NCI-H774 (cell line): ENCODE measurements at regions not wholly inside any gene's neighbourhood (a gene's known extent, or its start where the extent isn't known, plus 50 kb on each side); places are given as distances from the start of the nearest gene placed in this dataset.

Experiments
- DNase-seq: peaks from one replicate; lab custom pipeline; 2025; lab: John Stamatoyannopoulos, UW

DNA sequence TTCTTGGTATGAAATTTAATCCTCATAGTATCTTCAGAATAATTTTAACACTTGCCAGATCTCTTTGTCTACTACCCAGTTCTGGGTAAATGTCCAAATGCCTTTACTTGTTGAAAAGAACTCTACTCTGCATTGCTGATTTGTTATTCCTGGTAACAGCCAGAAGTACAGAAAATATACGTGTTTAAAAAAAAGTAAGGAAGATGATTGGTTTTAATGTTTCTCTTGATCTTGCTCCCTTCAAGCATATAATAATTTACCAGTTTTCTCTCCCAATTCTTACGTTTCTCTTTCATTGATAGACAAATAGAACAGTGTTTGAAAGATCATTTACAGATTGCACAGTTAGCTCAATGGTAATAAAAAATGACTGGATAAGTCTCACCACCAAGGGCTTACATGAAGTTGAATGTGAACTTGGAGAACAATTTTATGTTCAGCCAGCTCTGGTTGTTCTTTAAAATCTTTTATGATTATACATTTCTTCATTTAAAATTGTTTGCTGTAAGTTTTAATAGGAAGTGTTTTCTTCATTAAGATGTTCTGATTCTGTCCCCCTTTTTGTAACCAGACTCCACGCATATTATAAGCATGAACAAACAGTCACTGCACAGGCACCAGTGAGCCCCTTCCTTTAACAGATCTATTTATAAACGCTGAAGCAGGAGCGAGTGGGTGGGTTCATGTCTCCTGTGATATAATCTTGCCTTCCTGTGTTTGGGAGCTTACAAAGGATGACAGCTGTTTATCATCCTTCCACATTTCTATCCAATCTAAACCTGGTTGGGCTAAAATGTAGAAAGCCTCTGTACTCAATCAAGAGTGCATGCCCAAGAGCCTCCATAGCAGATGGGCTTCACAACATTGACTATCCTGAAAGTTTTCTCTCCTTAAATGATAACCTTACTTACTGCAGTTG is 299.5 kb downstream of the PRL start:
- no peak for DNase-seq

DNA sequence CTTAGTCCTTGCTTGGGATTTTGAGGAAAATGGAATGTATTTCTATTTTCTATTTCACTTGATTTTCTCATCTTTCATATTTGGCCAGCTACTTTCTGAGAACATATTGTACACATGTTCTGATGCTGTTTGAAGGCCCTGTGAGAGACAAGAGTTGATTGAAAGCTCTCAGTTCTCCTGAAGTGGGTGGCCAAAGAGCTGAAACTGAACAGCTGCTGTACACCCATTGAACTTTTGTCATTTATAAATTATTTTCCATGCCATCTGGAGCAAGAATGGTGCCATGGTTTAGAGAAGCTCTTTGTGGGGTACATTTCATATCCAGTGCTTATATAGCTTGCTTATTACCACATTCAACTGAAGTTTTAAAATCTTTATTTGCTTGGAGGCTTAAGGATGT is 298.3 kb downstream of the PRL start:
- DNase-seq, result no peak

DNA sequence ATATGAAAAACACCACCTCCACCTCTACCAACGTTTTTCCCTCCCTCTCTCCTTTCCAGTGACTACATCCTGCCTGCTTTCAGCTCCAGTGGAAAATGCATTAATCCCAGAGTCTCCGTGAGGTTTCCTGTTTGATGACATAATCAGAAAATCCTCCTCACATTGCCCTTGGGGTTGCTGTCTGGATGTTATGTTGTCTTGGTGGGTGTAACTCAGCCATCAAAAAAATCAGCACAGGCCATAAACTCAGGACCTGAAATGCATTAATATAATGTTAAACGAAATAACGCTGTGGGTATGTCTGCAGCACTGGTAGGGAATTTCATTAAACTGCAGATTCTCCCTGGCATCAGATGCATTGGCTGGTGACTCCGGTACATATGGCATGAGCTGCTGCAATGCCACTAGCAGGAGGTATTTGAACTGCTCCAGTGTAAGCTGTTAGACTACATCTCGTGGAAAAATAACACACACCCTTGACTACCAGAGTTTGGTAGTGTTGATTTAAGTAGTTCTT is 297.8 kb downstream of the PRL start:
- DNase-seq, result no peak

DNA sequence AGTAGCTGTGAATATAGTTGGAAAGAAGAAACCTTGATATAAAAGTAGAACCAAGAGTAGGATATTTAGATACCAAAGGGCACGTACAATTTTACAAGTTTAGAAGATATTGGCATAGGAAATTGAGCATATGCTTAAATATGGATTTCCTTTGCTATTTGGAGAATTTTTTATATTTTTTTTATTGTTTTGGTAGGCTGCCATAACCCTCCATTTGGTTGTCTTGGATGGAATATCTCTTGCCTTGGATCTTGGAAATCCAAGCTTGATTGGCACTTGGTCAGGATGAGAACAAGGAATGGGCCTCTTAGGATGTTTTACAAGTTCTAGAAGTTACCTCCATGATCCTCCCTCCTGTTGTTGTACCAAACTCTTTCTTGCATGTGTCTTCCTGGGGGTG is 297.1 kb downstream of the PRL start:
- no peak for DNase-seq

DNA sequence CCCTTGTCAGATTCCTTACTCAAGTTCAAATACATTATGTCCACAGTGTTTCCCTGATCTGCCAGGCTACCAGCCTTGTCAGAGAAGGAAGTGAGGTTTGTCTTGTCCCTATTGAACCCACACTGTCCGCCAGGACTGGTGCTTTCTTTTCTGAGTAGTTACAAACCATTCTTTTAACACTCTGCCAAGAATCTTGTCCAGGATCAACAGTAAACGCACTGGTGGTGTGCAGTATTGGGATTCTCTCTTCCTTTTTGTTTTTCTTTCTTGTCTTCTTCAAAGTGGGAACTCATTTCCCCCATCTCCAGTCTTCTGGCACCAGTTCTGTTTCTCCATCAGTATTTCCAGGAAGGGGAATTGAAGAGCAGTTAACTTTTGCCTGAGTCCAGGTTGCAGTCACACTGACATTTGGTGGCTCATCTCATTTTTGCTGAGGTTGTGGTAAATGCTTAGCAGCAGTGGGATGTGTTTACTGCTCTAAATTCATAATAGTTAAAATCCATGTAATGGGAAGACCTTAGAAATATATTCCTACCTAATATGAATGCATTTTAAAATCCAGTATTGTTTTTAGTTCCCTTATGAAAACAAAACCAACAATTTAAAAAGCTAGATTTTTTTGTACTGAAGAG is 295.3 kb downstream of the PRL start:
- DNase-seq, result no peak

DNA sequence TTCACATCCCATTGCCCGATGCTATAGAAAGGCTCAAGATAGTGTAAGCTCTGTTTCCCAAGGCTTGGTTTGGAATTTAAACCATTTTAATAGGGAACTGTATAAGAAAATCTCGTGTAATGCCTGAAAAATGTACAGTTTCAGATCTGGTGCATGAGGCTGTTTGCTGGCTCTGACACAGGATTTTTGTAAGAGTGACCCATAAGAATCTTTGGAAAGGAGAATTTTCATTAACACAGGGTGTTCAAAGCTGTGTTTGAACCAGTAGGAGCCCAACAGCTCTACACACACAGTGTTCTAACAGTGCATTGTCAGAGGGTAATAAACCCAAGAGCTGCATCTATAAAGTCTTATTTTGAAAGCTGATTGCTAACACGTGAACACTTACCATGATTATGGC is 293.5 kb downstream of the PRL start:
- DNase-seq, result no peak

DNA sequence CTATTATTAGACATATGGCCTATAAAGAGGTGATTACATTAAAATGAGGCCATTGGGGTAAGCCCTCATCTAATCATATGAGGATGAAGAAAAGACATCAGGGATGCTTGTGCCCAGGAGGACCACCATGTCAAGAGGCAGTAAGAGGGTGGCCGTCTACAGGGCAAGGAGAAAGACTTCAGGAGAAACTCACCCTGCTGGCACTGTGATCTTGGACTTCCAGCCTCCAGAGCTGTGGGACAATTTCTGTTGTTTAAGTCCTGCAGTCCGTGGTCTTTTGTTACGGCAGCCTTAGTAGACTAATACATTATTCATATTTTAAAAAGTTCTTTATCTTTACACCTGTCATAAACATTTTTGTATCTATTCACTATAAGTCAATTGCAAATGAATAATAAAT is 290.0 kb downstream of the PRL start:
- no peak for DNase-seq

DNA sequence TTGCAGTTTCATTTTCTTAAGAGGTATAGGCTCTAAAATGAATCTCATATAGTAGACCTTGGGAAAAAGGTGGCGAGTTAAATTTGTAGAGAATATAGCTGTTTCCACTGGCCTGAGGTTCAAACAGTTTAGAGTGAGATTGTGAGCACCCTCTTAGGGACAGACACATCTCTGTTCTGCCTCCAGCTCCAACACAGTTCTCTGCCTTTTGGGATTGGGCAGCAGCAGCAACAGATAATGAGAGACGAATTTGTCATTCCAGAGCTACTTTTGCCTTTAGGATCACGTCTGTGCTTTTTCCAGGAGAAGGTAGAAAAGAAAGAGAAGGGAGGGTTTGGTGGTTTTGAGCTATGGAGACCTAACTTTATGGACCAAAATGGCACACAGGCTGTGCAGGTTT is 289.4 kb downstream of the PRL start:
- DNase-seq, result no peak

DNA sequence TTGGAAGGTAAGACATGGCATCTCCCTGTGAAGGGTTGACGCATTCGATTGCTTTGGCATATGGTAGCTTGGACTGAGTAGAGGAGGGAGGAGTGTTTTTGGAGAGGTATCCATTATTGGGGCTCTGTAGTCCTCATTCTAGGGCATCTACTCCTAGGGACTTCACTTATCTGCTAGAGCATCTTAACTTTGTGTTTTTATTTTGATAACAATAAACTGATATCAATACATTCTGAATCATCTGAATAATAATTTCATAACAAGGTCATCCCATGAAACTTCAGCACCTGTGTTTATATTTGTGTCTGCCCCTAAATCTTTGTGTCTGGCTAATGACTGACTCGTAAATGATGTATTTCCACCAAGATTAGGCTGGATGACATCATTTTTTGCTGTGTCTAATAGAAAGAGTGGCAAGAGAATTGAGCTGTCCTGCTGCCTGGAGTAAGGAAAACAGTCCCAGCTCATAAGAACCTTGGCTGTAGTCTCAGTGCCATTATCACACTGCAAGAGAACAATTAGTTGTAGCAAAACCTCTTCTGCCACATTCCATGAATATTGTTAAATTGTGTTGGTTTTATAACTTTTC is 288.5 kb downstream of the PRL start:
- DNase-seq, result no peak

DNA sequence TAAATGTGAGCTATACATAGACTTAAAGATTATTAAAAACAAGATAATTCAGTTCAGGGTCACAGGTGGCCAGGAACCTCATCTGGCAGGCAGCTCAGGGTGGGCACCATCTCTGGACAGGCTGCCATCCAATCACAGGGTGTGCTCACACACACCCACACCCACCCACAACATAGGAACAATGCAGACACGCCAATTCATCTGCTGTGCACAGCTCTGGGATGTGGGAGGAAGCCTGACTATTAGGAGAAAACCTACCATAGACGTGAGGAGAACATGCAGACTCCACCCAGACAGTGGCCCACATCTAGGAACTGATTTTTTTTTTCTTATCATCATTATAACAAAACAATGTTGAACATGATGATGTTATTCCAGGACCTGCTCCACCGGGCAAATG is 286.7 kb downstream of the PRL start:
- DNase-seq, result no peak

DNA sequence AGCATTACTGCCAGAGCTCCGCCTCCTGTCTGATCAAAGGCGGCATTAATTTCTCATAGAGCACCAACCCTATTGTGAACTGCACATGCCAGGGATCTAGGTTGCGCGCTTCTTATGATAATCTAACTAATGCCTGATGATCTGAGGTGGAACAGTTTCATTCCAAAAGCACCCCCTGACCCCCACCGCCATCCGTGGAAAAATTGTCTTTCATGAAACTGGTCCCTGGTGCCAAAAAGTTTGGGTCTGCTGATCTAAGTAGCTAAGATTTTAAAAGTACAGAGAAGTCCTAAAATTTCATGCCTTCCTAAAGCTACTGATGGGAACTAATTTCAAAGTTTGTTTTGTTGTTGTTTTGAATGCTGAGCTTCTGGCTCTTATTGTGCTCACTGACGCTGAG is 281.6 kb downstream of the PRL start:
- no peak for DNase-seq

DNA sequence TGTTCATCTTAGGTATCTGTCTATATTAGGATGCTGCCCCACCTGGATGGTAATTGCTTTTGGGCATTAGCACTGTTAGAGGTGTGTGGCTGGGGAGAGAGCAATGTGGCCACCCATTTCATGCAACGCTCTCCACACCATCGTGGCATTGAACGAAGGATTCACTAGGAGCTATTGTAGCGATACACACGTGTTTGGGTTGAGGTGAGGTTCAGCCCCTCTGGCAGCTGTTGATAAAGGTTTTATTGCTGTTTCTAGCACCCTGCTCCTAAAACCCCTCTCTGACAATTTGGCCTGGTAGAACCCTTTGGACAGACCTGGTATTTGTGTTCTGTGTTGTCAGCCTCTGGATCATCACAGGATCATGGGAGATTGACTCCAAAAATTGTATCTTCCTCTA is 280.9 kb downstream of the PRL start:
- no peak for DNase-seq

DNA sequence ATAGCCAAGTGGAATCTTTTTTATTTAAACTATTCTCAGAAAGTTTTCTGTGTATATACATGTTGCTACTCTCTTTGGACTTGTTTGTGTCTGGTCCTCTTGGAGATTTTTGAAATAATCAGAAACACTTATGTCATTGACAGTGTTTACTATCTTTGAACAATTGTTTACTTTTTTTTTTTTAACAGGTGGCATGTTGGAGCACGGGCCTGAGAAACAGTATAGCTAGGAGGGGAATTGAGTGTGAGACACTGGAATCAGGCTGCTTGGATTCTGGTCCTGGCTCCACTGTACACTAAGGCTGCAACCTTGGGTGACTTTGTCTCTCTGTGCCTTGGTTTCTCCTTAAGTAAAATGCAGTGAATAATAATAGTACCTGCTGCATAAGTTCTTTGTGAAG is 279.6 kb downstream of the PRL start:
- peak; percentile 24 for DNase-seq

DNA sequence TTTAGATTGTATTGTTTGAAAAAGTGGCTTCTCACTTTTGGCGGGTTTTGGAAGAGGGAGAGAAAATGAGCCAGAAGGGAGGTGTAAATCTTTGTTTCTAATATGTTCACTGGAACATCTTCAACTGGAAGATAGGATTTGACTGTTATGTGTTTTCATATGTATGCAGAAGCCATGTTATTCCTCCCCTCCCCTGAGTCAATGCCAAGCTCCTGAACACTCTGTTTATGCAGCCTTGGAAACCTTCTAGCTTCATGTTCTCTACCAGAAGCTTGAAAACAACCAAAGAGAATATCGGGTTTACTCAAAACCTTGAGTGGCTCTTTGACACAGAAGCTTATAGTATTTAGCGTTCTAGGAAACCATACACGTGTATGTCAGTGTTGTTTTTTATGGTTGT is 279.1 kb downstream of the PRL start:
- DNase-seq, result no peak

DNA sequence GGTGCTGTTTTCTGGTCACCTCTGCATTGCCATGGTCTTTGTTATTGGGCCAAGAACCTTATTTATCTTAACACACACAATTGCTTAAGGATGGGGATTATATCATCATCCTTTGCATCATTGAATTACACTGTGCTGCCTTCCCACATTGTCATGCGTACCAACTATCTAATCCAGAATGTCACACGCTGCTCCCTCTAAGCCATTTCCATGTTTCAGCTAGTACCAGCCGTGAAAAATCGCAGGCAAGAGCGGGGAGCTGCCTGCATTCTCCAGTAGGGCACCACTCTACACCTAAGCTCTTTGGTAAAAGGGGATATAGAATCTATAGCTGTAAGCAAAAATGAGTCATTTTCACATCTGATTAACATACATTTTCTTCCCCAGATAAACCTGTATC is 277.0 kb downstream of the PRL start:
- no peak for DNase-seq

DNA sequence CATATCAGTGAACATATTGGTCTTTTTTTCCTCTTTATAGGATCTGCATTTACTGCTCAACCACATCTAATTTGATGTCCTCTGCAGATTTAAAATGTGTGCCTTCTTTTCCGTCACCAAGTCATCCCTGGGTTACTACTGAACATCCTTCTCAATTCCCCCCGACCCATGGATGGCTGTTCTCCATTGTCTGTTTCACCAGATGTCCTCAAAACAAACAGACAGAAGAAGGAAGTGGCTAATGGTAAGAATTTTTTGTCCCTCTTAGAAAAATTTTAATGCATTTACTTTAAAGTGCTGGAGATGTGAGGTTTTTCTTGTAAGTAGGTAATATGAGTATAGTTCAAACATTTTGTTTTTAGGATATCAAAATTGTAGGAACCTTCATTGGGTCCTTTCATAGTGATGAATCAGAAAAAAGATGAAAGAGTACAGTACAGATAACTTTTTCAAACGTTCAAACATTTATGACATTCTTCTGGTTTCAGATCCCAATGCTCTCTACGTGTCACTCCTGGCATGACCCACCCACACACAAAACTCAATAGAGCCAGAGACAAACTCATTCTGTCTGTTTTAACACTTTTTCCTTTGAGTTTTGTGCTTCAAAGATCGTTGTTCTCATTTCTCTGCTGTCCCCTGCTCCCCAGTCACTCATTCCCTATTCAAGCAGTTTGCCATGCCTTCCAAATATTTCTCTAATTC is 276.4 kb downstream of the PRL start:
- DNase-seq, result no peak

DNA sequence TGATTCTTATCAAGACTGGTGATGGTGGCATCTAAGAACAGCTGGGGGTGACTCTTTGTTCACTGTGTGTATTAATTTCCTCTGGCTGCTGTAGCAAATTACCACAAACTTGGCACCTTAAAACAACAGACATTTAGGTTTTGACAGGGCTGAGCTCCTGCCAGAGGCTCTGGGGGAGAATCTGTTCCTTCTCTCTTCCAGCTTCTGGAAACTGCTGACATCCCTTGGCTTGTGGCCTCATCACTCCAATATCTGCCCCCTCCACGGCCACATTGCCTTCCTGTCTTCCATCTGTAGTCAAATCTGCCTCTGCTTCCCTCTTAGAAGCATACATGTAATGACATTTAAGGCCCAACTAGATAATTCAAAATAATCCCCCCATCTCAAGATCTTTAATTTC is 274.9 kb downstream of the PRL start:
- DNase-seq, result no peak

DNA sequence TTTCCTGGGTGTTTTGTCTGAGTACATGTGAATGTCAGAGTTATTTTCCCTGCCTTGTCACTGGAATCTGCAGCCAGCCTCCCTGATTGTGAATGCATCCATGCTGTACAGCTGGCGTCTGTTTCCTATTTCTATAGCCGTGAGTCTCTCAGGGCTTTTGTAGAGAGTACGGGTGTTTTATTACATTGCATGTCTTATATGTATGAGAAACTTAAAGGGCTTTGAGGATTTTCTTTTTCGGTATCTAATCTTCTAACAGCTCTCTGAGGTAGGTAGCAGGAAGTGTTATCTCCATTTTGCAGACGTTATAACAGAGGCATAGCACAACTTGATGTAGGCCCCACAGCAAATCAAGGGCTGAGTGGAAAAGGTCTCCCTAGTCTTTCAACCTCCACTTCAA is 272.9 kb downstream of the PRL start:
- no peak for DNase-seq

DNA sequence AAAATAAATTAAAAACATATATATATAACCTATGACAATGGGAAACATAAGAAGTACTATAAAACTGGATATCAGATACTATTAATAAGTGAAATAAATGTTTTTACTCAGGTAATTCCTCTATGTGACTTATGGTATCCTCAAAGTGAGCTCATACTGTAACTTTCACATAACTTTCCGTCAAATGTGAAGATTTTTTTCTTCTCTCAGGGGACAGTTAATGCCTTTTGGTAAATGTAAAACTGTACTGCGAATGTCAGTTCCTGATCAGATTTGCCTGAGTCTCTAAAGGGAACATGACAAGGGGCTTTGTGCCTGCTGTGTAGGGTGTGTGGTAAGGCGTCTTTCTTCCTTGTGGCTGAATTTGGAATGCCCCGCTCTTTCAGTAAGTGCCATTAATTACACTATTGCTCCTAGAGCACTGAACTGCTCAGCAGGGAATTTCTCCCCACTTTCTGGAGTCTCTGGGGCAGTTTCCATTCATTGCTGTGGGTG is 271.8 kb downstream of the PRL start:
- no peak for DNase-seq

DNA sequence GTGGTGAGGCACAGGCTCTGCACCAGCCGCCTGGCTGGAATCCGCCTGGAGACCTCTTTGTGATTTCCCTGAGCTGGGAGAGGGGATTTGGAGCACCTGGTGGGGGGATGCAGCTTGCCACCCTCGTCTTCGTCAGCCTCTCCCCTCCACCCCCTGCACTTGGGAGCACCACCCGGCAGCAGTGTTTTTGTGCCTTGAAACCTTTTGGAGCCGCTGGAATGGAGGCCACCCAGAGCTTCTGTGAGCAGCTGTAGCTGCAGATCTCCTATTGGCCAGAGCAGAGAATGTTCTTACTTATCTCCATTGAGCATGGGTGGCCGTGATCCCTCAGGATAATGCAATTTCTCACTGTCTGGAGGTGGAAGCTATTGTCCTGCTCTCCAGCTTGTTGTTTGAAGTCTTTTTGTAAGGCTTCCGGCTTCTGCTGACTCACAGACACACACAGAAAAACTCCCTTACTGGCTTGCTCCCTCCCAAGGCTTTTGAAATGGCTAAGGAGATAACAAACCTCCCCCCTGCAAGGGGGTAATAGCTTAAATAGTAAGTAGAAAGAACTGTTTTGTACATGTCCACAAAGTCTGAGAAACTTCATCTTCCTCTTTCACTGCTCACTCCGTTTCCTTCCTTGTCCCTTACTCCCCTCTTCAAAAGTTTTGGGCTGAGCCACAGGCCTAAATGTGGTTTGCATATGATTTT is 271.2 kb downstream of the PRL start:
- DNase-seq, result no peak

DNA sequence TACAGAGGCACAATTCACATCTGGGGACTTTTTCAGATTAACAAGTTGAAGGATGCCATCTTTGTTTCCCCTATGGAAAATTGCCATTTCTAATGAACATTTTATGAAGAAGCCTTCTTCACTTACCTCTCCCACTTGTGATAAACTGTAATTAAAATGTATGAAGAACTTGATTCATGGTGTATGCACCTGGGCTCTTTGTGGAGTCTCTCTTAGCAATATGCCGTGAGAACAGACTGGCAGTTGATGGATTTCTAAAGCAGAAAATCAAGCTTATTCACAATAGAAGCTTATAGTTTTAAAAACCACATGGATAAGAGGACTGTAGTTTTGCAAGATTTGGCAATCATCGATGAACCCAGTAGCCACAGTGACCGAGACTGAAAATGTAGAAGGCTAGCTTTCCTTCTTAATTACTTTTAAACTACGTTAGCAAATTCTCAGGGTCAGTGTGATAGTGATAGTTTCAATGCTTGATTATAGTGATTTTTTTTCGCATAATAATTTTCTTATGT is 270.6 kb downstream of the PRL start:
- DNase-seq, result no peak
